Hippocampal formation (tissue), 2 donors: ENCODE measurements at regions not wholly inside any gene's neighbourhood (a gene's known extent, or its start where the extent isn't known, plus 50 kb on each side); places are given as distances from the start of the nearest gene placed in this dataset.

Experiments used
- DNase-seq, 2 donors: peaks; one replicate each; lab custom pipeline; 2025; lab: John Stamatoyannopoulos, UW

- DNase-seq: no peak
Observed at GRCh38 chr11:45089676-45090499, 56.6 kb upstream of the PRDM11 start.

GRCh38 chr11:45090607-45091006 lies 55.8 kb upstream of the PRDM11 start:
- DNase-seq: no peak

GRCh38 chr11:45091563-45092403 lies 54.7 kb upstream of the PRDM11 start:
- no peak for DNase-seq

GRCh38 chr11:45092404-45092785 lies 54.0 kb upstream of the PRDM11 start:
- DNase-seq: no peak

- no peak for DNase-seq
Observed at GRCh38 chr11:45092901-45093760, 53.3 kb upstream of the PRDM11 start.

GRCh38 chr11:45093761-45094455 lies 52.5 kb upstream of the PRDM11 start:
- no peak for DNase-seq

GRCh38 chr11:45094958-45095690 lies 51.3 kb upstream of the PRDM11 start:
- DNase-seq: no peak

- no peak for DNase-seq
Observed at GRCh38 chr11:45095691-45096010, 50.8 kb upstream of the PRDM11 start.

GRCh38 chr11:45096636-45097035 lies 49.8 kb upstream of the PRDM11 start:
- DNase-seq: no peak
